ENCODE measurements at regions not wholly inside any gene's neighbourhood (a gene's known extent, or its start where the extent isn't known, plus 50 kb on each side); places are given as distances from the start of the nearest gene placed in this dataset.

DNA sequence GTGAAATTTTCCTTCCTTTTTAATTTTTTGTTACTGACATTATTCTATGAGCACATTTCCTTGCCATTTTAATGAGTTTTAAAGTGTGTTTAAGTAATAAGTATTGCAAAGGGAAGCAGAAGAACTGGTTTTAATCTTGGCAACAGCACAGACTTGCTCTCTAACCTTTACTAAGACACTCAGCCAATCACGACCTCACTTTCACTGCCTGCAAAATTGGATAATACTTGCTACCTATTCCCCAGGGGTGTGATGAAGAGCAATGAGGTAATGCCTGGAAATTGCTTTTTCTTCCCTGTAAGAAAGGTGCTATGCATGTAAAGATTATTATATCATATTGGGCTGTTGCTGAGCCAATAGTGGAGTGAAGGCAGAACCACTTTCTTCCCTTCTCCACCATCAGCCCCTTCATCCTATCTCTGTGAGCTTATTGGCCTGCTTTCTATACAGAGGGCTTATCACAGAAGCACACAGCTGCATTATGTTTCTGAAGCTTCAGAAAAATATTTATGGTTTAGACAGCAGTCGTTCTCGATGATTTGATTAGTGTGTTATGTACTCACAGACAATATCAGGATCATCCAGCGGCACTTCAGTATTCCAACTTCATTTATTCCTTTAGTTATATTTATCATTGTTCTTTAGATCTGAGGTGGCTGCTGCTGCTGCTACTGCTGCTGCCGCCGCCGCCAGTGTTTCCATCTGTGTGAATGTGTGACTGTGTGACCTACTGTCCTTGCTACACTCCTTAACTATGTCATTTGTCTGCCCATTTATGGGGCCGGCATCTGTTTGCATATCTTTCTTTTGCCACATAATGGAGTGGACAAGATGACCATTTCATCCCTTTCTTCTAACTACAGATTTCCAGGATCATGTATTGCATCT is 255.1 kb downstream of the C4orf33 start:
- DNase-seq = peak; percentile 54

DNA sequence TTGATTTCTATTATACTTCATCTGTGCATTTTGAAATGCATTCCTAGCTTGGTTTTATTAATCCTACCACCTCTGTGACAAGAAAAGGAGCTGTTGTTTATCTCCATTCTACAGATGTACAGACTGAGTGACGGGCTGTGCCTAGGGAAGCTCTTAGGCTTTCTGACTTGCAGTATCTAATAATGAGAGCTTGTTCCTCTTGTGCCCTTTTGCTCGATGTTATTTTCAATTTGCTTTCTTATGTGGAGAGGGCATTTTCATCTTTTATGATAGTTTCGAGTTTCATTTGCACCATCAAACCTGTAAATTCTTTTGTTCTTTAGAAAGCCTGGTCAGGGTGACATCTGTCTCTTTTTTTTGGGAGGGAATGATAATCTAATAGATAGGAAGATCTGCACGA is 256.5 kb downstream of the C4orf33 start:
- DNase-seq = no peak

DNA sequence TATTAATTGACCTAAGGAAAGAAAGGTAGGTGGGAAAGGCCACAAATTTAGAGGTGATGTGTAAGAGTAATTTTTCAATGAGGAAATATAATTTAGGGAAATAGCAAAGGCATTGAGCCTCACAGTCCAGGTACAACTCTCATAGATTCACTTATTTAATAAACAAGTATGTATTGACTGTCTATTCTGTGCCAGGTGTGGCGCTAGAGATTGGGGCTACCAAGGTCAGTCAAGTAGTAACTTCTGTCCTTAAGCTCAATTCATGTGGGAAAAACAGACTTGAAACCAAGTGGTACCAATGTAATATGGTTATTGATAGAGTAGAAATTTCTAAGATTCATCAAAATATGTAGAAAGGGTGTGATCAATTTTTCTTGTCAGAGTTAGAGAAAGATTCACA is 257.5 kb downstream of the C4orf33 start:
- no peak for DNase-seq

DNA sequence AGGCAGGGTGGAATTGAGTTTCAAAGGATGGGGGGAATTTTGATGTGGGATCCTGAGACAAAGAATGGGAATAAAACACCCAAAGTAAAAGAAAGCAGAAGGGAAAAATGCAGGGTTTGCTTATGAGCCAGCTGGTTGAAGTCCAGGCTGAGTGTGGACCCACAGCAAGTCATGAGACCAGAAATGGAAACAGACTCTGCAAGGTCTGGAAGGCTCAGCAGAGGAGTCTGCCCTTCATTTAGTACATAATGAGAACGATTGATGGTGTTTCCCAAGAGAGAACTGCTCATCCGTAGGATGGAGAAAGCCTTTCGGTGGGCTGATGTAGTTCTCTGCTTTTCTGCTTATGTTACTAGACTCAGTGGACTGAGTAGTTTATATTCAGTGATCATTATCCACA is 259.1 kb downstream of the C4orf33 start:
- DNase-seq = no peak

DNA sequence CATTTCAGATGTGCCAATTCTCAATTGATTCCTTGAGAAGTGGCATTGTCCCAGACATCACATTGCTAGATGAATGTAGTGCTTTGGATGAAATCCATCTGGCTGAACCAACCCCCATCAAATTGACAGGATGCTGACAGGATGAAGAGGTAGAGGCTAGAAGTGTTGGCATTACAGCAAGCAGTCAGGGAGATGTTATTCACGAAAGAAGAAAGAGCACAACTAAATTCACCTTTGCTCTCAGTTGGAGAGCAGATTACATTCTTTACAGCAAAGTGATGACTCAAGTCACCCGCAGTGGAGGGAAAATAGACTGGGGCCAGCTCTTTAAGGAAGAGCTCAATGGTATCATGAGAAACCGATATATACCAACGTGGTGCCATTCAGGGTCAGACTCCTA is 259.6 kb downstream of the C4orf33 start:
- DNase-seq = no peak

DNA sequence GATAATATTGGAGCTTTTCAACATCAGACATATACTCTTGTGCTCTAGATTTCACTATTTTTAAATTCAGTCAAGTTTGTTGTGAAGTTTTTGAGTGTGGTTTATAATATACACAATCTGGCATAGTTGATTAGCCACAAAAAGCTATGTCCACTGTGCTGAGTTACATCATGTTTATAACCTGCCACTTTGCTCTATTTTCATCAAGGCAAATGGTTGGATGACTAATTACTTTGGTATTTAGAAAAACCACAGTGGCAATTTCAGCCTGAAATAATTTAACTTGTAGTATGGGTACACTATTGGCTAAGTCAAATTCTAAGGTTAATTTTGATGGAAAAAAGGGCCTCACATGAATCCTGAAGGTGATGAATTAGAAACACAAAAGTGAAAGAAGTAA is 262.6 kb downstream of the C4orf33 start:
- no peak for DNase-seq

DNA sequence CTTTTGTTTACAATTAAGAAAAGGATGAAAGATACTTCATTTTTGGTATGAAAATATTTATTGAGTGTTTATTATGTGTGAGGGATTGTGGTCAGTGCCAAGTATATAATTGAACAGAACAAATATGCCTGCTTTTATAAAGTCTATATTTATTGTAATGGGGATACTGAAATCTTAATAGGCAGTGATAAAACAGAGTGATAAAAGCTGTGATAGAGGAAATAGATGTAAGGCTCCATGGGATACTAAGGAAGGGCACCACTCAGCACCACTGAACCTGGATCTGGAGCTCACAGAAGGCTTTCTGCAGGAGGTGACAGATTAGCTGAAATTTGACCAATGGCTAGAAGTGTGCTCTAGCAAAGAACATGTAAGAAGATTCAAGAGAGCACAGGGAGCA is 263.5 kb downstream of the C4orf33 start:
- DNase-seq = no peak

DNA sequence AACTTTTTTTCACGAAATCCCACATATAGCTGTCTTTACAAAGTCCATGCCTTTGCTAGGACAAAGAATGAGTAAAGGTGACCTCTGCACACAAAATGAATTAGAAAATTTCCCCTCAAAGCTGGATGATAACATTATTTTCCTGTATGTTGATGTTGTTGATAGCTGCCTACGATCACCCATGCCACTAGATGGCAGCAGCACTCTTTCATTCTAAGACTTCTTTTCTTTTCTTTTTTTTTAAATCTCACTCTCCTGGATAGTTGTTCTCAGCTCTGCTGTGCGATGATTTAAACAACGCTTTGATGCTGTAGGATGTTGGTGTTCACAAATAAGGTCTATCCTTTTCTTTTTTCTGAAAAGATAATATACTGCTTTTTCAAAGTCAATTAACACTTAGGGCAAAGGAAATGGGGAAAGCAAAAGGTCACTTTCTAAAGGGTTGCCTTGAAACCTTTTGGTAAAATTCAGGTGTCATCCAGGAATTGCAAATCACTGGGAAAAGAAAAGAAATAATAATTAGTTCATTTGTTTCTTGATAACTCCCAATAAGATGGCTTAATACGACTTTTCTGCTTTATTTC is 266.8 kb downstream of the C4orf33 start:
- peak; percentile 79 for DNase-seq

DNA sequence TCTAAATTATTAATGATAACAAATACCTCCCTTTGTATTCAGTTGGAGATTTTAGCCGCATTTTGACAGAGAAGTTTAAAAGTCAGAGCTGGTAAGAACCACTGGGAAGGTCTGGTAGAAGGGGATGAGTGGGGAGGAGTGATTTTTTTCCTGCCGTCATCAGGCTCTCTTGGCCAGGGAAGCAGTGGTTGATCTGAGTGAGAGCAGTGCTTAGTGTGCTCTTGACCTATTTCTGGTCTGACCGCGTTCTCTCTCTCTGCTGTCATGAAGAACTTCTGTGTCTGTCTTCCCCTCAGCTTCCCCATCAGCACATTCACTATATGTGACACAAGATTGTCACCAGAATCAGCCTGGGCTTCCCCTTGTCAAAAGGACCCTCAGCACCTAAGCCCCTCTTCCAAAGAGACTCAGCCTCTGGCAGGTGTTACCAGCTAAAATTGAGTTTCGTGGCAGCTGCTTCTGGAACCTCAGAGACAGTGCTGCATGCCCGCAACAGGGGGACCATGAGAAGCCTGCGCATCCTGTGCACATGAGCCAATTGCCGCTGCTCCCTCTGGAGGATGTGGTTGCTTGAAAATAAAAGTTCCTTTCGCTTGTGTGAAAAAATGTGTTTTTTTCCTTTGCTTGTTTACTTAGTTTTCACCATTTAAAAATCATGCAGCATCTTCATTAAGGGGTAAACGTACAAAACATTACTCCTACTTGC is 268.9 kb downstream of the C4orf33 start:
- no peak for DNase-seq

DNA sequence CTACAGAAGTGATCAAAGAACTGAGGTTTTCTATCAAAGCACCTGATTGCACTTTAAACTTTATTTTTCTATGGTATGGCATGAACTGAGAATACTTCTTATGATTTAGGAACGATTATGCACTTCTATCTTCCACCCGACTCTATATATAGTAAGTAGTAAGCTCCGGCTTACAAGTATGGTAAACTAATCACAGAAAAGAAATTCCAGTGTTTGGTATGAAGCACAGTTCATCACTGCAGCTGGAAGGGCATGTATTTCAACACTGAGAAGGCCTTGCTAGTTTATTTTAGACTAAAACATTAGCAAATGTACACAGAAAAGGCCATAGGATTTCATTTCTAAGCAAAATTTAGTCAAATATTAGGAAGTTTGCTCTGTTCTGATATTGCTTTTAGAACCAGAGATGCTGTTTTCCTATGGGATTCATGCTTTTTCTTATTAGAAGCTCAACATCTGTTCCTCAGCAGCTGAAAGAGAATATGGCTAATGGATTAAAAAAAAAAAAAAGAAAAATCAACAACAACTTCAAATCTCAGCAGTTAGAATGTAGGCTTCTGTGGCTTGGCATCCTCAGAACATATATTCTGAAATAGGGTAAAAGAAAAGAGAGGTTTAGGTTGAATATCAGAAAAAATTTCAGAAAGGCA is 273.5 kb downstream of the C4orf33 start:
- DNase-seq = no peak

DNA sequence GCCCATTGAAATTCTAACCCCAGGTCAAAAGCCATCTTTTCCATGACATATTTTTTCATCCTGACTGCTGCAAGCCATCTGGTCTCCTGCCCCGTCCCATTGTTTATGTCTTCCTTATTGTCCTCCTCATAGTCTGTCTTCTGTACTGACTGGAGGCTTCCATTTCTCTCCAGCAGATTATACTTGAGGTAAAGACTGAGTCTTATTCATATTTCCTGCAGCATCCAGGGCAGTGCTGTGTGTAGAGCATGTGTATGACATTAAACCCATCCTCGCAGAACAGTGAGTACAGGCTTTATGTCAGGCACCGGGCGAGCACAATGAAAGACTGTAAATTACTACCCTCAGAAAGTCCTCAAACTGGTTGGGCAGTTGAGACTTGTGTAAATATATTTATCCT is 275.1 kb downstream of the C4orf33 start:
- no peak for DNase-seq

DNA sequence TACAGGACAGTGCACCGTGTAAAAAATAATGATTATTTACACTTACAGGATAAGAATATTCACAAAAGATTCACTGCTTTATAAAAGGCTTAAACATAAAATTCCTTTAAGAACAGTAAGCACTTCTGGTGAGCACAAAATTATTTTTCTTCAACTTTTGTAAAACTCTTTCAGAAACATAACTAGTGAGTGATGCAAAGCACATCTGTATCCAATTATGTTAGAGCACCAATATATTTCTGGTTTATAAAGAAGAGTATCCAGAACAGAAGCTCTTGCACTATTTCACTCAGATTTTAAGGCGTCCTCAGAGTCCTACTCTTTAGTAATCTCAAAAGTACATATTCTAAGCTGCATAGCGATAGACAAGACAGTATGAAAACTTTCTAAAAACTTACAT is 276.0 kb downstream of the C4orf33 start:
- no peak for DNase-seq

DNA sequence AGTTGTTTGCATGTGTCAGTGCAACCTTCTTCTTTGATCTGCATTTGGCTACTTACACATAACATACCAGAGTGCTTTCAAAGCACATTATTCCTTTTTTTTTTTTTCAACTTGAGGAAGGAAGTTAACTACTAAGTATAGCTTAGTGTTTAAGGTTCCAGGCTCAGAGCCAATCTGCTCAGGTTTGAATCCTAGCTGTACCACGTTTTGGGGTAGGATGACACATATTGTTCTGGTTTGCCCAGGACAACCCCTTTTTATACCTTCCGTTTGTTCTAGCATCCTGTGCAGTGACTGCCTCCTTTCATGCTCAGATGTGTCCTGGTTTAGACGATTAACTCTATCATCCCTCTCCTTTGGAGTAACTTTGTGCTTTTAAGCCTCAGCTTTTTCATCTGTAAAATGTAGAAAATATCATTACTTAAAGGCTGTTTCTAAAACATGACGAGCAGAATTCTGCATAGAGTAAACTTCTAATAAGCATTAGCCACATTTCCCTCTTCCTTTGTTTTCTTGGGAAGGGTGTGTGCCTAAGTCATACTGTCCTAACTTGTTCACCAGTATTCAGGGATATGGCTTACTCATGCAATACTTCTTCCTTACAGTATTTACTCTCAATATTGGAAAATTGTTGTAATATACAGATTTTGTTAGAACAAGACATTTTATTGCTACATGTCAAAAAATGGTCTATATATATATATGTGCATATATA is 281.3 kb downstream of the C4orf33 start:
- DNase-seq = no peak

DNA sequence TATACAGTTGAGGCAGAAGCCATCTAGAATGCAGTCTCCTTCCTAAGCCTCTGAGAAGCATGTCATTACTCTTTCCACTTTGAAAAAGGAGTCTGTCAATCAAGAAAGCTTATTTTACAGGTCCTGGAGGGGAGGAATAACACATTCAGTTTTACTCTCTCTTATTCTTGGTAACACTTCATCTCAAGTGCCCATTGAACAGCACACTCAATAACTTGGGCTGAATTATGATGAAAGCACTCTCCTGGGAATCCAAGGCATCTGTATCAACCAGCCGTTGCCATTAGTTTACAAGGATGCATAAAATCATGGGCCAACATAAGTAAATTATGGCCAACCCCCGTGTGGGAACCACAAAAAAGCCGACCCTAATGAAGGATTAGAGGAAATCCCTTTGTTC is 282.4 kb downstream of the C4orf33 start:
- DNase-seq = no peak

DNA sequence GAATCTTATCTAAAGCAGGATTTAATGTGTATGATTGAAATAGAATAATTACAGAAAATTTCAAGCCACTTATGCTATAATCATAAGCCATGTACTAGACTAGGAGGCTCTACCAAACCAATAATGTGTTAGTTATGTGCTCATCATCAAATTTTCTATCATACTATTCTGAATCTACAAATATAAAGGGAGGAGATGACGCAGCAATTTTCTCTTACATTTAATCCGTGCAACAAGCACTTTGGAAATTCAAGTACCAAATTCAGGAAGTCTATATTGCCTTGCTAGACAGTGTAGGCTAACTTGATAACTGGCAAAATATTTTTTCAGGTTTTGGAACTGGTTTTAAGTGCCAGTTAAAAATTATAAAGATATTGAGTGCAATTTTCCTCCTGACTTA is 283.5 kb downstream of the C4orf33 start:
- DNase-seq = no peak

DNA sequence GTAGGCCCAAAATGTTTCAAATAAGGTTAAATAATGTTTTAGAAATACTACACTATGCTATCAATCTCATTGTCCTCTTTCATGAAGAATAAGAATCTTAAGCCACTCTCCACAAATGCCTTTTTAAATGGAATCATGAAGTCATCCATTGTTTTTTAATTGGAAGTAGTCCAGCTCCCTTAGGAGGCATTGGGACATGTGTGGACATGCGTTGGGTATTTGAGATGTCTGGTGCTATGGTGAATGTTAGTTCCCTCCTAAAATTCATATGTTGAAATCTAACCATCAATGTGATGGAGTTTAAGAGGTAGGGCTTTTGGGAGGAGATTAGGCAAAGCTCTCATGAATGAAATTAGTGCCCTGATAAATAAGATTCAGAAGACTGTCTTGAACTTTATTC is 289.0 kb downstream of the C4orf33 start:
- DNase-seq = no peak

DNA sequence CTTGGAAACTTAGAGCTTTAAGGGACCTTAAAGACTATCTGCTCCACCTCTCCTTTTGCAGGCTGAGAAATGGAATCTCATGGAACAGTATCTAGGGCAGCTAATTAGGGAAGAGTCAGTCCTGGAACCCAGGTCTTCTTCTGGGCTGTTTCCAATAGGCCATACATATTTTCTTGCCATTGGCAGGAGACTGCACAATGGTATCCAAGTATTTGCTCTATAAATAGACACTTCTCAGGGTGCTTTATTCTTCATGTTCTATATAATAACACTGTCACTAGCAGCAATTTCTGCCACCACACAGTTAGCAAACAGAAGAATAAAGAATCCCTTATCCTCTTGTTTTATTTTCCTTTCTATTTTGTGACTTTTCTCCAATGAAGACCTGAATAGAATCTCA is 291.7 kb downstream of the C4orf33 start:
- no peak for DNase-seq

DNA sequence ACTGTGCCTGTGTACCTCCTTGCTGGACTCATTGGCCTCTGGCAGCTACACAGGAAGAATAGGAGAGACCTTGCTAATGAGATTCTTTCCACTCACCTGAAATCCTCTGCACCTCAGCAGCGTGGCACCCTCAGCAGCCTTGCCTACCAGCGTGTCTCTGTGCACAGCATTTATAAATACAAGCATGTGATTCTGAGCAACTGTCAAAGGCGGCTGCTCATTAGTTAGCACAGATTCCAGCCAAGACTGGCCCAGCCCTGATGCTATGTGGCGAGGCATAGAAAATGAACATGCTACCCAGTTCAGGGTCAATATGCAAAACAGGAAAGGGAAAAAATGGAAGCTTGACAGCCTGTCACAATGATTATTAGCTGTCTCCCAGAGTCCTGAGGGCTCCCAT is 298.0 kb downstream of the C4orf33 start:
- no peak for DNase-seq

DNA sequence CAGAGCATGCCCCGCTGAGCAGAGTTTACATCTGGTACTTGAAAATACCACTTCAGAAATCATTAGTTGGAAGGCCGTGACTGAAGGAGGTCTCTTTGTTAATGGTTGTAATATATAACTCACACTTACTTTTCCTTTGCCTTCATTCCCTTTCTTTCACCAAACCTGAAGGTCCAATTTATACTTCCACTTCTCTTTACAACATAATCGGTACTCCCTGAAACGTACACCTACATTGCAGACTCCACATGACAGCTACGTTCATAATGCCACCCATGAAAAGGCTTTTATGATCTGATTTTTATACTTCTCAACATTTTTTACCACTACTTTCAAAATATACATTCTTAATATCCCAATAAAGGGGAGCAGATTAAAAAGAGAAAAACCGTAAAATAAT is 298.7 kb downstream of the C4orf33 start:
- DNase-seq = no peak

DNA sequence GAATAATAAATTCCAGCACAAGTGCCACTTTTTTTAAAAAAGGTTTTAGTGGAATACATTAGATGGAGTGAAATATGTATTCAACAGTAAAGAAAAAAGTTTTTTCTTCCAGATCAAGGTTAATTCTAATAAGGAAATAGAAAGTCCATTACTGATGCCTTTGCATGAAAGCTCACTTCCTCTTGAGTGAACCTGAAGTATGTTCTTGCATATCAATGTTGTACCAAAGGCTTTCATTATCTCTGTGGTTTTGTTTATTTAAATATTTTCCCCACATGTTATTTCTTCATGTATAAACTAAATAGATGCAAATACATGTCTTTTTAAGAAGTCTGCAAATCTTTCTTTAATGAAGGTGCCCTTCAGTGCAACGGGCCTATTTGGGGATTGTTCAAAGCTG is 307.9 kb downstream of the C4orf33 start:
- no peak for DNase-seq

DNA sequence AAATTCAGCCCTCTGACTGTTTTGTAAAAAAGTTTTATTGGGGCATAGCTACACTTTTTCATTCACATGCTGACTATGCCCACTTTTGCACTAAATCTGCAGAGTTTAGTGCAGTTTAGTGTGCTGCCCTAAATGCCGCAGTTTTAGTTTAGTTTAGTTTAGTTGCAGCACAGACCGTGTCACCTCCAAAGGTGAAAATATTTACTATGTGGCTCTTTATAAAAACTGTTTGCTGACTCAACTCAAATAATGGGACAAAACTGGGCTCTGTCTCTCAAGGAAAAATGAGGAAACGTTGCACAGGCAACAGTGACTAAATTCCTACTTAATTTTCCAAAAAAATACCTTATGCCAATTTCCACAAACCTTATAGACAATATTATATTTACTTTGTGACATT is 314.2 kb downstream of the C4orf33 start:
- DNase-seq = no peak

DNA sequence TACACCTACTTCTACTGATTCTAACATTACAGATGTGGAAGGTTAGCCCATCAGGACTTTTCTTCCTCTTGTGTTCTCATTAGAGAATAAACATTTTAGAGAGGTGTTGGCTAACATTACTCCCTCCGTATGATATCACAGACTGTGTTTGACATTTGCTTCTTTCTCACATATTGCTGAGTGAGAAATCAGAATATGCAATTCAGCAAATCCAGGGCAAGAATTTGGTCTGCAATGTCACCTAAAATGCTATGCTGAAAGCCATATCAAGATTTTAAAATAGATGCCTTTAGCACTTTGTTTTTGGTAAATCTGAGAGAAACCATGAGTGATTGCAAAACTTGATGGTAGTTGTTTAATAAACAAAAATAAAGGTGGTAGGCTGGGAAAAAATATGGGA is 319.1 kb downstream of the C4orf33 start:
- no peak for DNase-seq

DNA sequence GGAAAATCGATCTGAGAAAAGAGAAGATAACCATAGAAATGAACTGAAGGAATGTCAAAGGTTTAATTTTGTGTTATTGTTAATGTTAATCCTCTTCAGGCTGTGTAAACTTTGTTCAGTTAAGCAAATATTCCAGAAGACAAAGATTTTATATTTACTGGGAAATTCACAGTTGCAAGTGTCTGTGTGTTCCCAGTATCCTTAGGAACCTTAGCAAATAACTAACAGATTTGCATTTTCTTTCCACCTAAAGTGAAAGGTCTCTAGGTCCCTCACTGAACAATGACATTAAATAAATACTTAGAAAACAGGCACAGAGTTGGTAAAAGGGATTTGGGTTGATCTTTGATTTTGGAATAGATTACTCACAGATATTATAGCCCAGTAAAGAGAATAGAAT is 324.7 kb downstream of the C4orf33 start:
- DNase-seq = no peak

Measured in hindlimb muscle (tissue), 1 donor.